H1 (cell line): ENCODE measurements at regions not wholly inside any gene's neighbourhood (a gene's known extent, or its start where the extent isn't known, plus 50 kb on each side); places are given as distances from the start of the nearest gene placed in this dataset.

Source experiments
- CHD7 ChIP-seq: fragments of 300-600 bp; sonication (generic); IDR thresholded peaks from 2 replicates; pipeline ENCODE4 v1.7.1; 2012; ENCODE audit warnings: low read length, moderate library complexity, mild to moderate bottlenecking, inconsistent platforms; ENCODE audit not compliant: insufficient replicate concordance
- POLR2A ChIP-seq, 2 experiments: IDR thresholded peaks; 1 replicate in 1 of 2; 2 replicates in 1 of 2; pipeline ENCODE4 v1.6.1; 2011; ENCODE audit warnings: low read depth in 2 of 2, low read length in 2 of 2, mild to moderate bottlenecking in 2 of 2; ENCODE audit errors: control extremely low read depth in 1 of 2

GRCh38 chr11:23632293-23632692, 772.0 kb upstream of the CCDC179 start (continued):
- TF ChIP-seq CHD7 (no peak), POLR2A (IDR thresholded peaks at IDR 0.05; ENCODE audit: control extremely low read depth in 1 of 2, low read depth in 2 of 2, low read length in 2 of 2) (no peak)
